HEK293 (cell line): ENCODE measurements at regions not wholly inside any gene's neighbourhood (a gene's known extent, or its start where the extent isn't known, plus 50 kb on each side); places are given as distances from the start of the nearest gene placed in this dataset.

Experiments
- CTCF ChIA-PET: fragments of 350-600 bp; formaldehyde crosslinking; extraction: SDS; loops from one replicate; lab custom pipeline; 2021; ENCODE audit warnings: antibody characterized with exemption; lab: Yijun Ruan, JAX
- POLR2A ChIA-PET: fragments of 300-600 bp; formaldehyde crosslinking; extraction: SDS; loops from one replicate; lab custom pipeline; 2020; ENCODE audit warnings: antibody characterized with exemption, inconsistent platforms; lab: Yijun Ruan, JAX
- H3K27ac ChIP-seq: fragments of 200-500 bp; sonication (Bioruptor generic); 2 replicates; pipeline ENCODE4 v1.5.1; 2014; ENCODE audit warnings: low read depth, low read length, control low read depth, inconsistent platforms; ENCODE audit errors: extremely low read depth
- H3K36me3 ChIP-seq, 2 experiments: fragments of 200-500 bp in 1 of 2; sonication (Bioruptor generic) in 1 of 2; 1 replicate in 1 of 2; 2 replicates in 1 of 2; pipeline ENCODE4 v1.5.1; 2014 to 2017; ENCODE audit warnings: inconsistent platforms in 2 of 2, low read length in 2 of 2; ENCODE audit not compliant: control insufficient read depth in 2 of 2, insufficient read depth in 1 of 2
- H3K4me1 ChIP-seq: fragments of 200-500 bp; sonication (Bioruptor generic); 2 replicates; pipeline ENCODE4 v1.5.1; 2014; ENCODE audit warnings: mild to moderate bottlenecking, low read length, inconsistent platforms; ENCODE audit not compliant: control insufficient read depth, insufficient read depth
- H3K4me3 ChIP-seq: 2 replicates; pipeline ENCODE4 v1.5.1; 2011; ENCODE audit warnings: low read depth, mild to moderate bottlenecking, control low read depth, low read length, moderate library complexity
- H3K9me3 ChIP-seq: fragments of 200-500 bp; sonication (Bioruptor generic); 2 replicates; pipeline ENCODE4 v1.5.1; 2014; ENCODE audit warnings: low read depth, low read length, inconsistent platforms; ENCODE audit not compliant: control insufficient read depth, insufficient read depth
- KLF16 ChIP-seq: fragments of 450-650 bp; formaldehyde crosslinking; IDR thresholded peaks from 2 replicates; pipeline ENCODE4 v1.5.1; 2017; ENCODE audit warnings: missing biosample characterization, missing genetic modification characterization
- SCRT1 ChIP-seq: fragments of 450-650 bp; formaldehyde crosslinking; IDR thresholded peaks from 2 replicates; pipeline ENCODE4 v1.5.1; 2016; ENCODE audit warnings: missing biosample characterization, missing genetic modification characterization, borderline replicate concordance
- SCRT2 ChIP-seq: fragments of 450-650 bp; formaldehyde crosslinking; IDR thresholded peaks from 2 replicates; pipeline ENCODE4 v1.5.1; 2016; ENCODE audit warnings: missing biosample characterization, missing genetic modification characterization
- SP2 ChIP-seq: fragments of 450-650 bp; formaldehyde crosslinking; IDR thresholded peaks from 2 replicates; pipeline ENCODE4 v1.5.1; 2016; ENCODE audit warnings: missing biosample characterization, missing genetic modification characterization
- SP3 ChIP-seq: fragments of 450-650 bp; formaldehyde crosslinking; IDR thresholded peaks from 2 replicates; pipeline ENCODE4 v1.5.1; 2016; ENCODE audit warnings: missing biosample characterization, missing genetic modification characterization
- YY2 ChIP-seq: fragments of 450-650 bp; formaldehyde crosslinking; IDR thresholded peaks from 2 replicates; pipeline ENCODE4 v1.5.1; 2016; ENCODE audit warnings: missing biosample characterization, missing genetic modification characterization
- ZBTB8A ChIP-seq: fragments of 450-650 bp; formaldehyde crosslinking; IDR thresholded peaks from 2 replicates; pipeline ENCODE4 v1.5.1; 2016; ENCODE audit warnings: missing biosample characterization, missing genetic modification characterization
- ZFP41 ChIP-seq: fragments of 450-650 bp; formaldehyde crosslinking; IDR thresholded peaks from 2 replicates; pipeline ENCODE4 v1.5.1; 2016; ENCODE audit warnings: missing biosample characterization, missing genetic modification characterization, borderline replicate concordance
- ZNF175 ChIP-seq: fragments of 450-650 bp; formaldehyde crosslinking; IDR thresholded peaks from 2 replicates; pipeline ENCODE4 v1.5.1; 2016; ENCODE audit warnings: missing biosample characterization, missing genetic modification characterization
- ZNF221 ChIP-seq: fragments of 450-650 bp; formaldehyde crosslinking; IDR thresholded peaks from 2 replicates; pipeline ENCODE4 v1.5.1; 2017; ENCODE audit warnings: missing biosample characterization, missing genetic modification characterization, borderline replicate concordance
- ZNF248 ChIP-seq: fragments of 450-650 bp; formaldehyde crosslinking; IDR thresholded peaks from 2 replicates; pipeline ENCODE4 v1.5.1; 2017; ENCODE audit warnings: missing biosample characterization, missing genetic modification characterization
- ZNF311 ChIP-seq: fragments of 450-650 bp; formaldehyde crosslinking; IDR thresholded peaks from 2 replicates; pipeline ENCODE4 v1.5.1; 2017; ENCODE audit warnings: missing biosample characterization, missing genetic modification characterization, borderline replicate concordance
- ZNF391 ChIP-seq: fragments of 450-650 bp; formaldehyde crosslinking; IDR thresholded peaks from 2 replicates; pipeline ENCODE4 v1.5.1; 2016; ENCODE audit warnings: low read depth, missing biosample characterization, missing genetic modification characterization, borderline replicate concordance
- ZNF473 ChIP-seq: fragments of 450-650 bp; formaldehyde crosslinking; IDR thresholded peaks from 2 replicates; pipeline ENCODE4 v1.5.1; 2017; ENCODE audit warnings: missing biosample characterization, missing genetic modification characterization
- ZNF621 ChIP-seq: fragments of 450-650 bp; formaldehyde crosslinking; IDR thresholded peaks from 2 replicates; pipeline ENCODE4 v1.5.1; 2017; ENCODE audit warnings: missing biosample characterization, missing genetic modification characterization
- ZNF654 ChIP-seq: fragments of 450-650 bp; formaldehyde crosslinking; IDR thresholded peaks from 2 replicates; pipeline ENCODE4 v1.5.1; 2016; ENCODE audit warnings: low read depth, missing biosample characterization, missing genetic modification characterization
- TF ChIP-seq, protein P1 (sequence below): fragments of 450-650 bp; formaldehyde crosslinking; IDR thresholded peaks from 2 replicates; pipeline ENCODE4 v1.5.1; 2016; ENCODE audit warnings: missing biosample characterization, missing genetic modification characterization
- TF ChIP-seq, protein P2 (sequence below): fragments of 450-650 bp; formaldehyde crosslinking; IDR thresholded peaks from 2 replicates; pipeline ENCODE4 v1.5.1; 2016; ENCODE audit warnings: missing biosample characterization, missing genetic modification characterization
- TF ChIP-seq, protein P3 (sequence below): sonication (generic); formaldehyde crosslinking; IDR thresholded peaks from 2 replicates; pipeline ENCODE4 v1.8.1; 2022; ENCODE audit warnings: mild to moderate bottlenecking, moderate library complexity, missing genetic modification reagents
- TF ChIP-seq, protein P4 (sequence below): fragments of 450-650 bp; formaldehyde crosslinking; IDR thresholded peaks from 2 replicates; pipeline ENCODE4 v1.5.1; 2016; ENCODE audit warnings: missing biosample characterization, missing genetic modification characterization

DNA sequence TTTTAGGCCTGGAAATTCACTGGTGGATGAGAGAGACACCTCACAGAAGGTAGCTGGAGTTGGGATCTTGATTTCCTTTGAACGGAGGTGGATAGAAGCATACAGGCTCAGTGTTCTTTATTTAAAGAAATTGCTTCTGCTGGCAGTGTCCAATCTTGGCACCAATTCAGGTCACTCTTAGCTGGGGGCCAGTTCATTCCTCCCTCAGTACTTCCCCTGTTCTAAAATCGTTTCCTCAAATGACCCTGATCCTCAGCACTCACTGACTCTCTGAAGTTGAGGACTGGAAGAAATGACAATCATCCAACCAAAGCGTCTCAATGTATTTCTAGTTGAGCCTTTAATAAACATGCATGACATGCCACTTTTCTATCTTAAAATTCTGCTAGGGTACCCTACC, 472.5 kb upstream of the BTBD3 start:
- POLR2A ChIA-PET: no interaction called here

DNA sequence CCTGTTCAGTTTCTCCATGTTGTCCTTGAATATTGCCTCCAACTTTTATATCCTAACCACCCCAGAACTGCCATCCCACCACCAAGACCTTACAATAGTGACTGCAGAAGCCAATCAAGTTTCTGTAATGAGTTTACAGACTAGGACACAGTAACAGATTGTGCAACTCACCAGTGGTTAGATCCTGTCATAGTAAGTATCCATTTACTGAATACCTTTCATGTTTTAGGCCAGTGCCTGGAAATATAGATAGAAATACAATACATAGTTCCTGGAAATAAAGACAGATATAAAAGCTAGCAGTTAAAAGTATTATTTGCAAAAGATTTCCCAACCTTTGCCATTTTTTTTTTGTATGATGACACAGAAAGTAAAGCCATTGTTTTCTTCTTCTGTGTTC, 471.8 kb upstream of the BTBD3 start:
- no peaks in the 10 kb centered on the region for H3K4me1 ChIP-seq
- no peak overlapping the region for H3K4me3 ChIP-seq
- no peak for TF ChIP-seq ZNF248 (tag by site-specific recombination)
- TF ChIP-seq, protein P1, sequence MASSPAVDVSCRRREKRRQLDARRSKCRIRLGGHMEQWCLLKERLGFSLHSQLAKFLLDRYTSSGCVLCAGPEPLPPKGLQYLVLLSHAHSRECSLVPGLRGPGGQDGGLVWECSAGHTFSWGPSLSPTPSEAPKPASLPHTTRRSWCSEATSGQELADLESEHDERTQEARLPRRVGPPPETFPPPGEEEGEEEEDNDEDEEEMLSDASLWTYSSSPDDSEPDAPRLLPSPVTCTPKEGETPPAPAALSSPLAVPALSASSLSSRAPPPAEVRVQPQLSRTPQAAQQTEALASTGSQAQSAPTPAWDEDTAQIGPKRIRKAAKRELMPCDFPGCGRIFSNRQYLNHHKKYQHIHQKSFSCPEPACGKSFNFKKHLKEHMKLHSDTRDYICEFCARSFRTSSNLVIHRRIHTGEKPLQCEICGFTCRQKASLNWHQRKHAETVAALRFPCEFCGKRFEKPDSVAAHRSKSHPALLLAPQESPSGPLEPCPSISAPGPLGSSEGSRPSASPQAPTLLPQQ (tag by site-specific recombination): no peak
- TF ChIP-seq SCRT2 (tag by site-specific recombination): no peak
- no peak for TF ChIP-seq ZBTB8A (tag by site-specific recombination)
- no peak for TF ChIP-seq ZNF391
- TF ChIP-seq, protein P2, sequence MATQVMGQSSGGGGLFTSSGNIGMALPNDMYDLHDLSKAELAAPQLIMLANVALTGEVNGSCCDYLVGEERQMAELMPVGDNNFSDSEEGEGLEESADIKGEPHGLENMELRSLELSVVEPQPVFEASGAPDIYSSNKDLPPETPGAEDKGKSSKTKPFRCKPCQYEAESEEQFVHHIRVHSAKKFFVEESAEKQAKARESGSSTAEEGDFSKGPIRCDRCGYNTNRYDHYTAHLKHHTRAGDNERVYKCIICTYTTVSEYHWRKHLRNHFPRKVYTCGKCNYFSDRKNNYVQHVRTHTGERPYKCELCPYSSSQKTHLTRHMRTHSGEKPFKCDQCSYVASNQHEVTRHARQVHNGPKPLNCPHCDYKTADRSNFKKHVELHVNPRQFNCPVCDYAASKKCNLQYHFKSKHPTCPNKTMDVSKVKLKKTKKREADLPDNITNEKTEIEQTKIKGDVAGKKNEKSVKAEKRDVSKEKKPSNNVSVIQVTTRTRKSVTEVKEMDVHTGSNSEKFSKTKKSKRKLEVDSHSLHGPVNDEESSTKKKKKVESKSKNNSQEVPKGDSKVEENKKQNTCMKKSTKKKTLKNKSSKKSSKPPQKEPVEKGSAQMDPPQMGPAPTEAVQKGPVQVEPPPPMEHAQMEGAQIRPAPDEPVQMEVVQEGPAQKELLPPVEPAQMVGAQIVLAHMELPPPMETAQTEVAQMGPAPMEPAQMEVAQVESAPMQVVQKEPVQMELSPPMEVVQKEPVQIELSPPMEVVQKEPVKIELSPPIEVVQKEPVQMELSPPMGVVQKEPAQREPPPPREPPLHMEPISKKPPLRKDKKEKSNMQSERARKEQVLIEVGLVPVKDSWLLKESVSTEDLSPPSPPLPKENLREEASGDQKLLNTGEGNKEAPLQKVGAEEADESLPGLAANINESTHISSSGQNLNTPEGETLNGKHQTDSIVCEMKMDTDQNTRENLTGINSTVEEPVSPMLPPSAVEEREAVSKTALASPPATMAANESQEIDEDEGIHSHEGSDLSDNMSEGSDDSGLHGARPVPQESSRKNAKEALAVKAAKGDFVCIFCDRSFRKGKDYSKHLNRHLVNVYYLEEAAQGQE: no peak
- TF ChIP-seq ZNF654 (tag by site-specific recombination): no peak
- no peak for TF ChIP-seq KLF16 (tag by site-specific recombination)
- TF ChIP-seq ZNF311: no peak
- TF ChIP-seq ZNF621 (tag by site-specific recombination): no peak
- no peak for TF ChIP-seq SCRT1 (tag by site-specific recombination)
- TF ChIP-seq ZNF473: no peak
- no peak for TF ChIP-seq SP2 (tag by site-specific recombination)
- TF ChIP-seq, protein P3, sequence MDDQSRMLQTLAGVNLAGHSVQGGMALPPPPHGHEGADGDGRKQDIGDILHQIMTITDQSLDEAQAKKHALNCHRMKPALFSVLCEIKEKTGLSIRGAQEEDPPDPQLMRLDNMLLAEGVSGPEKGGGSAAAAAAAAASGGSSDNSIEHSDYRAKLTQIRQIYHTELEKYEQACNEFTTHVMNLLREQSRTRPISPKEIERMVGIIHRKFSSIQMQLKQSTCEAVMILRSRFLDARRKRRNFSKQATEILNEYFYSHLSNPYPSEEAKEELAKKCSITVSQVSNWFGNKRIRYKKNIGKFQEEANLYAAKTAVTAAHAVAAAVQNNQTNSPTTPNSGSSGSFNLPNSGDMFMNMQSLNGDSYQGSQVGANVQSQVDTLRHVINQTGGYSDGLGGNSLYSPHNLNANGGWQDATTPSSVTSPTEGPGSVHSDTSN (CRISPR knock-in tag): no peak
- no peak for TF ChIP-seq YY2
- TF ChIP-seq, protein P4, sequence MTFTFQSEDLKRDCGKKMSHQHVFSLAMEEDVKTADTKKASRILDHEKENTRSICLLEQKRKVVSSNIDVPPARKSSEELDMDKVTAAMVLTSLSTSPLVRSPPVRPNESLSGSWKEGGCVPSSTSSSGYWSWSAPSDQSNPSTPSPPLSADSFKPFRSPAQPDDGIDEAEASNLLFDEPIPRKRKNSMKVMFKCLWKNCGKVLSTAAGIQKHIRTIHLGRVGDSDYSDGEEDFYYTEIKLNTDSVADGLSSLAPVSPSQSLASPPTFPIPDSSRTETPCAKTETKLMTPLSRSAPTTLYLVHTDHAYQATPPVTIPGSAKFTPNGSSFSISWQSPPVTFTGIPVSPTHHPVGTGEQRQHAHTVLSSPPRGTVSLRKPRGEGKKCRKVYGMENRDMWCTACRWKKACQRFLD (tag by site-specific recombination): no peak
- TF ChIP-seq ZNF175 (tag by site-specific recombination): no peak
- TF ChIP-seq SP3 (tag by site-specific recombination): no peak
- TF ChIP-seq ZNF221 (tag by site-specific recombination): no peak
- no peaks in the 10 kb centered on the region for H3K9me3 ChIP-seq
- CTCF ChIA-PET: no interaction called here
- no peaks in the 10 kb centered on the region for H3K36me3 ChIP-seq
- POLR2A ChIA-PET: no interaction called here
- H3K27ac ChIP-seq: no peak overlapping the region

More for the DNA sequence above, 472.5 kb upstream of the BTBD3 start:
- no peaks in the 10 kb centered on the region for H3K4me1 ChIP-seq
- no peaks in the 10 kb centered on the region for H3K36me3 ChIP-seq
- no peak for TF ChIP-seq ZFP41 (tag by site-specific recombination)
- CTCF ChIA-PET: no interaction called here
- H3K4me3 ChIP-seq: no peak overlapping the region
- no peaks in the 10 kb centered on the region for H3K9me3 ChIP-seq
- H3K27ac ChIP-seq: no peak overlapping the region
